ENCODE measurements at regions not wholly inside any gene's neighbourhood (a gene's known extent, or its start where the extent isn't known, plus 50 kb on each side); places are given as distances from the start of the nearest gene placed in this dataset.

- TF ChIP-seq POLR2A (IDR thresholded peaks at IDR 0.05) = no peak
- no peak for TF ChIP-seq CTCF (IDR thresholded peaks at IDR 0.05)
- 90 to 97% methylated on average over 4 of the region's 4 CpGs for WGBS, 2 donors
- no peaks in the 10 kb centered on the region for H3K4me1 ChIP-seq
- intact Hi-C loops (cut with DNase I) = no loop called here
- no peaks in the 10 kb centered on the region for H3K27me3 ChIP-seq
- no peak for DNase-seq
- H3K9me3 ChIP-seq = no peaks in the 10 kb centered on the region
- no peak overlapping the region for H3K27ac ChIP-seq
- no peak overlapping the region for H3K4me3 ChIP-seq (replicated peaks in 1 of 3)
- no peaks in the 10 kb centered on the region for H3K36me3 ChIP-seq
Observed at GRCh38 chr3:157939166-157939565, 167.1 kb downstream of the SHOX2 start.

GRCh38 chr3:157938154-157938779, 168.0 kb downstream of the SHOX2 start:
- H3K4me1 ChIP-seq = no peaks in the 10 kb centered on the region
- TF ChIP-seq POLR2A (IDR thresholded peaks at IDR 0.05) = no peak
- TF ChIP-seq CTCF (IDR thresholded peaks at IDR 0.05) = no peak
- H3K36me3 ChIP-seq = no peaks in the 10 kb centered on the region
- DNase-seq = no peak
- H3K27ac ChIP-seq = no peak overlapping the region
- no peaks in the 10 kb centered on the region for H3K27me3 ChIP-seq
- H3K9me3 ChIP-seq = no peaks in the 10 kb centered on the region
- WGBS, 2 donors = 69 to 87% methylated on average over 5 of the region's 5 CpGs
- H3K4me3 ChIP-seq (replicated peaks in 1 of 3) = no peak overlapping the region
- intact Hi-C loops (cut with DNase I) = no loop called here

GRCh38 chr3:157931517-157931916, 174.7 kb downstream of the SHOX2 start:
- 74 to 84% methylated on average over 6 of the region's 6 CpGs for WGBS, 2 donors
- intact Hi-C loops (cut with DNase I) = no loop called here
- Histone ChIP-seq H3K4me1 (no peaks in the 10 kb centered on the region), H3K27ac (no peak overlapping the region), H3K4me3 (replicated peaks in 1 of 3) (no peak overlapping the region), H3K27me3 (no peaks in the 10 kb centered on the region), H3K36me3 (no peaks in the 10 kb centered on the region), H3K9me3 (no peaks in the 10 kb centered on the region)
- no peak for TF ChIP-seq CTCF (IDR thresholded peaks at IDR 0.05)
- no peak for TF ChIP-seq POLR2A (IDR thresholded peaks at IDR 0.05)
- DNase-seq = no peak

DNA sequence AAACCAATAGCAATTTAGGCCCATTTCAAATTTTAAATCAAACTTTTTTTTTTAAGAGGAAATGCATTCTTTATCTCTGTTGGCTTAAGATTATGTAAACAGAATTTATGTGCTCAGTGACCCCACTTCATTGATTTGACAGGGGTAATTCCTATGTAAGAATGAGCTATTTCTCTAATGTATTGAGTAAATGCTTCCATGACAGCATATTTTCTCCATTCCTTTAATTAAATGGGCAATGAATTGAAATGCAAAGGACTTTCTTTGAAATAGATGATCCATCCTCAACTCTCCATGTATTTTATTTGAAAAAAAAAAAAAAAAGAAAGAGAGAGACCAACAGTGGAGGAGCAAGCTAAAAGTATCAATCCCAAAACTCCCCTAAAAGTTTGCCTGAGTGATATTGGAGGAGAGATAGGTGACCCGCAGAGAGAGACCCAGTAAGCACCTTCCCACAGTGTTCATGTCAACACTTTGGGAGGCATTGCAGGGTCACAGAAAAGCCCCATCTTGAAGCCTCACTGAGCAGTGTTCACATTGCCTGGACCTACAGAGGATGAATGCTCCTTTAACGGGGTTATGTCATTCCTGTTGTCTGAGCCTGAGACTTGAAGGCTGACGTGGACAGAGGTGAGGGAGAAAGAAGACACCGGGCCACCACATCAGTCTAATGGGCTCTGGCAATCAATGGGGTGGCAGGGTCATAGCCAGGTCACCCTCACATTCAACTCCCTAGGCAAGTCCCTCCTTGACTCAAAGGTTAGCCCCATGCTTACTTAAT, 176.0 kb downstream of the SHOX2 start:
- WGBS, 2 donors = 76% methylated on average over 4 of the region's 4 CpGs

More for the DNA sequence above, 176.0 kb downstream of the SHOX2 start:
- H3K27me3 ChIP-seq = no peaks in the 10 kb centered on the region
- intact Hi-C loops (cut with DNase I) = no loop called here
- DNase-seq = no peak
- no peaks in the 10 kb centered on the region for H3K4me1 ChIP-seq
- no peak overlapping the region for H3K27ac ChIP-seq
- TF ChIP-seq POLR2A (IDR thresholded peaks at IDR 0.05) = no peak
- no peak for TF ChIP-seq CTCF (IDR thresholded peaks at IDR 0.05)
- H3K9me3 ChIP-seq = no peaks in the 10 kb centered on the region
- H3K36me3 ChIP-seq = no peaks in the 10 kb centered on the region
- H3K4me3 ChIP-seq (replicated peaks in 1 of 3) = no peak overlapping the region
